Stimulated activated CD8-positive, alpha-beta memory T cell treated with anti-CD3 and anti-CD28 coated beads, Interleukin-15, amount 100 ng/mL, for 1 hour (primary cell): ENCODE measurements at regions not wholly inside any gene's neighbourhood (a gene's known extent, or its start where the extent isn't known, plus 50 kb on each side); places are given as distances from the start of the nearest gene placed in this dataset.

Experiments used
- DNase-seq: peaks from one replicate; pipeline ENCODE4 v3.0.0-alpha.2; 2020; ENCODE audit warnings: low read depth

DNA sequence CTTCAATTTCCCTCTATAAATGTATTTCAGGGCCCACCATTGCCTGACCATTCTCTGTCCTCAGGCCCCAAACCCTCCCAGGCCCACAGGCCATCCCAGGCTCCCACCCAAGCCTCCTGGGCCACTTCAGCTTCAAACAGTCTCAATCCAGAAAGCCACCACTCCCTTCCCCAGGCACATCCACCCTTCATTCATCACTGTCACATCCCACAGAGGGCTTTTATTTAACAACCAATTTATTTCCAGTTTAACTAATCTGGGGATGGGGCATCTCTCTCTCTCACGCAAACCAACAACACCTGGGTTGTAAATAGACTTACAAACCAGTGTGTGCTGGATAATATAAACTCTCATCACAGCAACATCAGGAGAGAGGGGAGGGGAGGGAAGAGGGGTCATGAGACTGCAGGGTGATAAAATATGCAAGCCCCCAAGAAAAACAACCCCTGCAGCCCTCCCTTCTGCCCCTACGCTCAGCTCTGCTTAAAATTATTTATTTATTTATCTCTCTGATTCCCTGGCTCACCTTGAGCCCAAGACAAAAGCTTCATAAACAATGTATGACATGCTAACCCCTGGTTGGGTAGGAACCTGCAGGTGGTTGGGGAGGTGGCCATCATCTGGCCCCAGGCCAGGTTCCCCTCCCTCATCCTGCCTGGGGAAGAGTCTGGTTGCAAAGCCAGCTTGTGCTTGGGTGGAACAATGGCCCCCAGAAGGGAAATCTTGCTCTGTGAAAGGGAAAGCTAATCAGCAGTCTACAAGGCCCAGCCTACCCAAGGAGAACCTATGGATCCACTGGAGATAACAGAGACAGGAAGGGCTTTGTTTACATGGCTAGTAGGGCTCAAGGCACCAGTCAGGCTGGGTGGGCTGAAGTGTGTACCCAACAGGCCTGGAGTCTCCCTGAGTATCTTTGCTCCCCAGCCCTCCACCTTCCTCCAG is 359.2 kb downstream of the BUD13 start:
- DNase-seq = no peak

DNA sequence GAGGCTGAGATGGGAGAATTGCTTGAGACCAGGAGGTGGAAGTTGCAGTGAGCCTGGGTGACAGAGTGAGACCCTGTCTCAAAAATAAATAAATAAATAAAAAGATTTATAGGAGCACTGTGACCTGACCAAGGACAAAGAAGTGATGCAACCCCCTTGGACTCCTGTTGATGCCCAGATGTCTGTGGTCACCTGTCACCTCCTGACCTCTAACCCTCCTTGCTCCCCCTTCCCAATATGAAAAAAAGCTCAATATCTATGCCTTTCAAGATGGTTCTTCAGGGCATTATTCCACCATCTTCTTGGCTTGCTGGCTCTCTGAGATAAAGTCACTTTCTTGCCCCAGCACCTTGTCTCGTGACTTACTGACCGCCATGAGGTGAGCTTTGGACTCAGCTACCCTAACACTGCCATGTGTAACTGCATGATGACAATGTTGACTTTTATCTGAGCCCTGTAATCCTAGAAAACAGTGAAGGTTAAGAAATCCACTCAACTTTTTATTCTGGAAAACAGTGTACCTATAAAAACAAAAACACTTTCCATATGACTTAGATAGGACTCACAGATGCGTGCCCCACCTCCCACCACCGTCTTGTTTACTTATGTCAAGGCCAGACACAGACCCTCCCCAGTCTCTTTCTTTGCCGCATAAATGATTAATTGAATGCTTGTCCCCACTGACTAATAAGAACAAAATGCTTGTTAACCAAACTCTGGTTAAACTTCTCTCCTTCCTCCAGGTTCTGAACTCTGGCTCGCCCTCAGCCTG is 360.5 kb downstream of the BUD13 start:
- no peak for DNase-seq

DNA sequence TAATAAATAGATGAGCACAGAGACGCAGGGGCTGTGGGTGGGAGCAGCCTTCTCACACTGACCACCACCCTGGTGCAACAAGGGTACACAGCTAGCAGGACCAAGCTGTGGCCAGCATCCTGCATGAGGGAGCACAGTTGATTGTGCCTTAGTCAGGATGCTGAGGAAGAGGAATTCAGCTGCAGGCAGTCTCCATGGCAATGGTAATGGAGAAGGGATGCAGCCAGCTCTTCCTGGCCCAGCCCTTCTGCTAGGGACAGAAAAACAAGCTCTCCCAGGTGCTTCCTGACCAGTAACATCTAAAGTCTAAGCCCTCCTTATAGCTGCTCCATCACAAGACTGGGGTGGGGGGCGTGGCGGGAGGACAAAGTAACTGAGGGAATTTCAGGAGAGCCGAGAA is 363.5 kb downstream of the BUD13 start:
- no peak for DNase-seq

DNA sequence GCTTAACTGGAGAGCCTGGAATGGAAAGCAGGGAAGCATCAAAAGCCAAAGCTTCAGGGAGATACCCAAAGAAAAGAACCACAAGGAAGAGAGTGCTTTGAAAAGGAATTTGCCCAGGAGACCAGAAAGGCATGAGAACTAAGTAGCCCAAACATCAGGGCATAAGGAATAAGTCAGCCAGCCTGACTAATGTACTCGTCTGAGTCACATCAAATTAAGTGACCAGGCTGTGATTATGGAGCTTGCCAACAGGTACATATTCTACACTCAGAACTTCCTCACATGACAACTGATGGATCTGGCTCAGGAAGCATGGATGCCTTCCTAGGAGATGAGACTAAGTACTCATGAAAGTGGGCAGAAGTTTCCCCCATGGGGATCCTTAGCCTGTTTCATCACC is 366.7 kb downstream of the BUD13 start:
- no peak for DNase-seq

DNA sequence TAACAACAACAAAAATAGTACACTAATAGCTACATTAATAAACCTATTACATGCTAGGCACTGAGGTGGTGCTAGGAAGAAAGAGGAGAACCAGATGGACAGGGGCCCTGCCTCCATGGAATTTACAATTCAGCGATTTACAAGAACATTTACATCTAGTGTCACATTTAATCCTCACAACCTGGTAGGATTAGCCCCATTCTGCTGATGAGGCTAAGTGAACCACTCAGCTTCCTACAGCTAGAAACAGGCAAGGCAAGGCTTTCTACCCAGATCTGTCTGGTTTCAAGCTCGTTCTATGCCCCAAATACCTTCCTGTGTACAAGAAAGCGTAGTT is 368.4 kb downstream of the BUD13 start:
- no peak for DNase-seq

DNA sequence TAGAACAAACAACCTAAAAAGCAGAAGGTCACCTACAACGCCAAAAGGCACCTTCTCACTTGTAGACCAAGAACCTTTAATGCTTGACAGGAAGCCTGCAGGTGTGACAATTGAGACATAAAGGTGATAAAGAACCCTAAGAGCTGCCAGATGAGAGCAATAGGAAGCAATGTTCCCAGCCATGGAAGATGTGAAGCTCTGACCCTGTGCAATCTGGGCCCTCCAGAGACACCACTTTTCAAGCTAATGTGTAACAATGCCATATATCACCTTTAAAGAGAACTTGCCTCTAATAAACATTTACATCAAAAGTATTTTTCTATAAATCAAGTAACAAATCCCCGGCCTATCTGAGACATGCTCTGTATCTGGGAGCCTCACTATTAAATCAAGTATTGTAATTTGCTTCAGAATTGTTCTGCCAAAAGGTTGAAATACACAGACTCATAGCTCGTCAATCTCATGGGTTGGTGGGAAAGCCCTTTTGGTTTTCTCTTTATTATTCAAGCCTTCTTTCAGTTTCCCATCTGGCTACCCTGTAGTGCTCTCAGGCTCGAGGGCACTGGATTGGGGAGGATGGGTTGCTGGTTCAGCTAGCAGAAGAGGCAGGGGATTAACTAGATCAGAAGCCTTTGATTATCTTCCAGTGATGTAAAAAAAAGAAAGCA is 368.9 kb downstream of the BUD13 start:
- no peak for DNase-seq

DNA sequence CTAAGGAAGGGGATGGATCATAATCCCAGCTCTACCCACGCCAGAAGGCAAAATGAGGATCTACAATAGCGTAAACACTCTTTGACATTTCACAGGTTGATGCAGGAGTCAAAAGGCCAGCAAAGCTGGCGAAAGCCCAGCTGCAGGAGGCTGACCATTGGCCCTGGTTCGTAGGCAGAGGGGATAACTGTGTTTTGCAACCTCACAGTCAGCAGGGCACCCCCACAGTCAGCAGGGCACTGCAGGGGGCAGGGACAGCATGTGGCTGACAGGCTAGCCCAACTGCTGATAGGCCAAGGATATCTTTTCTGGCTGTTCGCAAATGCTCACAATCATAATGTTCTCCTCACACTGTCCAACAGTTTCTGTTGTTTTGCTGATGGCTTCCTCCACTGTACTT is 372.7 kb downstream of the BUD13 start:
- no peak for DNase-seq

DNA sequence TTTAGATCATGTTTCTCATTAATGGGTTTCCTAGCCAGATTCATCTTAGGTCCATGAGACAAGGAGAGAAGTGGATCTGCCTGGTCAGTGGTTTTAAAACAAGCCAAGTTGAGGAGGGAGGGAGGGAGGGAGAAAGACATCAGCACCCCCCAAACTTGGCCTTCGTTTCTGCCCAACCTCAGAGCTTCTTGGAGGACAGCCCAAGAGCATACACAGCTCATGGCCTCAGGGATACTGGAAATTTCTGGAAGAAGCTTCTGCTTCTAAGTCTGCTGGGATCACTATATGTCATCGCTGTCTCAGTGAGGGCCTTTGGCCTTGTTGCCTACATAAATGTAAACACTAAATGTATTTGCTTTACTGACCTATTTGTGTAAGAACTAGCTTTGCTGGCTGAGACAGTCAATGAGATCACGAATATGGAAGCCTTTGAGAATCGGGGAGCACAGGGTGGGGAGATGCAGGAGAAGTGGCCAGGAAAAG is 375.1 kb downstream of the BUD13 start:
- DNase-seq = no peak

DNA sequence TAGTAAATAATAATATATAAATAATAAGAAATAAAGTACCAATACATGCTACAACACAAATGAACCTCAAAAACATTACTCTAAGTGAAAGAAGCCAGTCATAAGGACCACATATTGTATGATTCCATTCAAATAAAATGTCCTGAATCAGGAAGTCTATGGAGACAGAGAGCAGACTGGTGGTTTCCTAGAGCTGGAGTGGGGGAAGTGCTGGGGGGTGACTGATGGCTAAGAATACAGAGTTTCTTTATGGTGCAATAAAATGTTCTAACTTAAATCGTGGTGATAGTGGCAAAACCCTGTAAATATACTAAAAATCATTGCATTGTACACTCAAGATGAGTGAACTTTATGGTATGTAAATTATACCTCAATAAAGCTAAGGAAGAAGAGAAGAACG is 376.5 kb downstream of the BUD13 start:
- no peak for DNase-seq

DNA sequence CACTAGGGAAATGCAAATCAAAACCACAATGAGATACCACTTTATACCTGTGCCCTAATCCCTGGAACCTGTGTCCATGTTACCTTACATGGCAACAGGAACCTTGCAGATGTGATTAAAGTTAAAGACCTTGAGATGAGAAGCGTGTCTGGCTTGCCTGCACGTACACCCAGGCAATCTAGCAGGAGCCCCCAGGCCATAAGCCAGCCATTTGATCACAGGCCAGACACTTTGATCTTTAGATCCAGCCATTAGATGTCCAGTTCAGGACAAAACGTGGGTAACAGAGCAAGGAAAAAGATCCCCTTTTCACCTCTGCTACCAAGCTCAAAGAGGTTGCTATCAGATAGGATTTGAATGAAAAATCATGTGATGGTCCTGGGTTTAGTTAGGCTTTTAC is 378.8 kb downstream of the BUD13 start:
- DNase-seq = no peak

DNA sequence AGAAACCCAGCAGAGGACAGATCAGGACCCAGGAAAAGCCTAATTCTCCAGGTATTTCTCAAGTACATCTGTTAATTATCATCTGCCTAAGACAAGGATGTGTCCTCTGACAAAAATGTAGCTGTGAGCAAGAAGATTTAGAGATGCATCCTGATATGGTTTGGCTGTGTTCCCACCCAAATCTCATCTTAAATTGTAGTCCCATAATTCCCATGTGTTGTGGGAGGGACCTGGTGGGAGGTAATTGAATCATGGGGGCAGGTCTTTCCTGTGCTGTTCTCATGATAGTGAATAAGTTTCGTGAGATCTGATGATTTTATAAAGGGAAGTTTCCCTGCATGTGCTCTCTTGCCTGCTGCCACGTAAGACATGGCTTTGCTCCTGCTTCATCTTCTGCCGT is 381.8 kb downstream of the BUD13 start:
- DNase-seq = no peak

DNA sequence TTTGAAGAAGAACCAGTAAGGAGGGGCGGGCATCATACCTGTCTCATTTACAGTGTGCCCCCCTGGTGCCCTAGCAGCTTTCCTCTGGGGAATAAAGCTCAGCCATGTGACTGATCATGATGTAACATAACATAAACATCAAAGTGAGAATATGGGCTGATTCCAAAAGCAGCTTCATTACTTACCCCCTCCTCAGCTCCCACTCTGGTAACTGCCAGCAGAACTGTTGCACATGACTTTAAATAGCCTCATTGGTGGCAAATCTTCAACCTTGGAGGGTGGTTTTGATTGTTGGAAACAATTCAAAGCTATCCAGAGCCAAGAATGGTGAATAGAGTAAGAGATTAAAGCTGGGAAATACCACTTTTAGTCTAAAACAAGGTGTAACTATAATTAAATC is 384.6 kb downstream of the BUD13 start:
- no peak for DNase-seq

DNA sequence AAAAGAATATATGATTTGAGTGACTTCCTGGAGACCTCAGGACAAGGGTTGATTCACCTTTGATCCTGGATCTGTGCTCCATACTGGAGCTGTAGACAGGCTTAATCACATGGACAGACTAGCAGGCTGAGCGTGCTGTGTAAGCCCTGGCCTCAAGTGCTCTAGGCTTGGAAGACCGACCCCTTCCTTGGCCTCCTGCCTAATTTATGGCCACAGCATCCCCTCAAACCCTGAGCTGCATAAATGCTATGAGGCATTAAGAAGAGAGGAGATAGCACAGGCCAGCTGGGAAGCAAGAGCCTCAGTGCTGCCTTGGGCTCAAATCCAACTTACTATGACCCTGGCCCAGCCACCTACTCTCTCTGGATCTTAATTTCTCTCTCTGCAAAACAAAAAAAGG is 385.1 kb downstream of the BUD13 start:
- no peak for DNase-seq

DNA sequence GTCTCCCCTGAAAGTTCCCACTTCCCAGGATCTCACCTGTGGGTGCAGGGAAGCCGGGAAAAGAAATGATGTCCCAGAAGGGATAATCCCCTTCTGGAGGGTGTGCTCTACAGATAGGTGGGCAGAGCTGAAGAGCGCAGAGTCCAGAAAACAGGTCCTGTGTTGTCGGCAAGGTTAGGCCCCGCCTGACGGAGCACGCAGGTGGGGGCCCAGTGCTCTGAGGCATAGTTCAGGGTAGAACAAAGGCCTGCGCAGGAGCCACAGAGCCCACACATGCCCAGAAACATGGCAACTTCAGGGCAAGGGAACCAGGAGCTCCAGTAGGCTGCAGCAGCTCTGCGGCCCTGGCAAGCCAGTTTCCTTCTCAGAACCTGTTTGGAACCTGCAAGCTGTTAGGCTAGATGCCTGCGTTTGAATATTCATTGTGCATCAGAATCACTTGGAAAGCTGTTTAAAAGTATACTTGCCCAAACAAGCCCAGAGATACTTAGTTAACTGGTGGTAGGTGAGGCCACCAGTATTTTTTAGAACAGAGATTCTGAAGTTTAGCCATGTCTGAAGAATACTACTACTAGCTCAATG is 386.6 kb downstream of the BUD13 start:
- no peak for DNase-seq

DNA sequence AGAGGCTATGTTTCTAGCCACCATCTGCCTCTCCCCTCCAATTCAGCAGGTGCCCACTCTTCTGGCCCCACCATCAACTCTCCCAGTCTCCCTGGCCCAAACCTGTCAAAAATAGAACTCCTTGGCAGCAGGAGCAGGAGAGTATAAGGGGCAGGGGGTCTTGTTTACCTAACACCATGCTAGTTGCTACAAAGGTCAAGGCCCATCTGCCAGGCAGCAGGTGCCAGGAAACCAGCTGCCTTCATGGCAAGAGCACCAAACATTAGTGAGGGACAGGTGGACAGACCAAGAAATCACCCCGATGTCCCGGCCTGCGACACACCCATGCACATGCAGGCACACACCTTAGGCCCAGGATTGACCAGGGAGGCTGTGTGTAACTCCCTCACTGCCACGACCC is 387.9 kb downstream of the BUD13 start:
- no peak for DNase-seq

DNA sequence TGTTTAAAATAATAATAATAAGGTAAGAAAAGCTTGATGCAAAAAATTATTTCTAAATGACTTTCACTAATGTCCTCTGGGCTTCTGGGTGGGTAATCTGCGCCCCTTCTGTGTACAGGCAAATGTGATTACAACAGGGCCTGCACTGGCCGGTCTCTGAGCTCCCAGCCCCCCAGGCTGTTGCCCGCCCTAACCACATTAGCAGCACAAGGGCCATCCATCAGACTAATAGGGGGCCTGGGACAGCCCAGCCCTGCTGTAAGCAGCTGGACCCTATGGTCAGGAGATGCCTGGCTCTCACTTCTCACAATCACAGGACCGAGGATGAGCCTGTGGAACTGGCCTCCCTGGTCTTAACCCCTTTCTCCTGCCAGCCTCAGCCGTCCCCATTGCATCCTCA is 388.4 kb downstream of the BUD13 start:
- DNase-seq = no peak

DNA sequence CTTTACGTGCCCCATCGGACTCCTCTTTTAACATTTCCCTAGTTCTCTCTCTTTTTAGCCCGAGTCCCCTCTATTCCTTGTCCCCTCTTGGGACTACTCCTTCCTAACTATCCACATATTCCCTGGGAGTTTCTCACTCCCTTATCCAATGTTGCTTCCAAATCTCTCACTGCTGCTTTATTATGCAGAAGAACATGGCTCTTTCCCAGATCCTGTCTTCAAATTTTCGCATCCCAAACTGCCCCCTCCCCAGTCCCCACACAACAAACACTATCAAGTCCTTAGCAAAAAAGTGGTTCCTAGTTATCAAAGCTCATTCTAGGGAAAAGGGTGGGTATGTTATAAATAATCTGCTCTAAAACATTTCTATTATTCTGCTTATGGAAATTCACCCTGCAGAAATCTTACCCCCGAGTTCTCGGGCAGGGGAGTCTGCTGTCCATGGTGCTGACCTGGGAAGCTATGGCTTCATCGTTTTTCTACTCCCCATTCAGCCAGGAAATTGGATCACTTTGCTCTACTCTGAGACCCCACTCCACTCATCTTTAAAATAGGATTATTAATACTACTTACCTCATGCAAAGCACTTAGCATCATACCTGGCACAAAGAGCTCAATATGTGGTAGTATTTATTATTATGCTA is 393.5 kb downstream of the BUD13 start:
- no peak for DNase-seq

DNA sequence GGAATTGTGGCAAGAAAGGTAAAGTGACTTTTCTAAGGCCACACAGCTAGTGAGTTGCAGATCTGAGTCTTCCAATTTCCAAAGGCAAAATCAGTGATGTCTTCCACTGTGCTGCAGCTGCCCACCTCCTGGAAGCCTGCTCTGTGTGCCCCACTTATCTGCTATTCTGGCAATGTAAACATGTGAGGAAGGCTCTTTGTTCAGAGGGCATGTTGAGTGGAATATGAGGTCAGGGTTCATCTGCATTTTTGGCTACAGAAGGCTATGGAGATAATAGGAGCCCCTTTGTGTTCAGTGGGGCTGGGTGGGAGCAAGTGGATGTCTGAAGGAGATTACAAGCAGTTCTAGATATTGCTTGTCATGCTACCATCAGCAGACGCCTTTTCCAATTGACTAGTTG is 396.2 kb downstream of the BUD13 start:
- no peak for DNase-seq

DNA sequence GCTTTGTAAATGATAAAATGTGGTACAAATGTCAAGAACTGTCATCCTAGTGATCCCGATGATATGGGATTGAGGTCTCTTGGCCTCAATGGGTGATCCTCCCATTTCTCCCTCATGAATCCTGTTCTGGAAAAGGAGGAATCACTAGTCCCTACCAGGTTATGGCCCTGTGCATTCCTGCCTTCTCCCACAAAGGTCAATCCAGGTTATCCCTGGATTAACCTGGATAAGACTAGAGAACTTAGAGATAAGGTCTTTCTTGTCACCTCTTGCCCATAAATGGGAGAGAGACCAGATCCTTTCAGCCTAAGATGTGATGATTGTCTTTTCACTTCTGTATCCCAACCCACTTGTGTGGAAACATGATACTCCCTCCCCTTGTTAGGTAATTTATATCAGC is 396.7 kb downstream of the BUD13 start:
- DNase-seq = no peak

DNA sequence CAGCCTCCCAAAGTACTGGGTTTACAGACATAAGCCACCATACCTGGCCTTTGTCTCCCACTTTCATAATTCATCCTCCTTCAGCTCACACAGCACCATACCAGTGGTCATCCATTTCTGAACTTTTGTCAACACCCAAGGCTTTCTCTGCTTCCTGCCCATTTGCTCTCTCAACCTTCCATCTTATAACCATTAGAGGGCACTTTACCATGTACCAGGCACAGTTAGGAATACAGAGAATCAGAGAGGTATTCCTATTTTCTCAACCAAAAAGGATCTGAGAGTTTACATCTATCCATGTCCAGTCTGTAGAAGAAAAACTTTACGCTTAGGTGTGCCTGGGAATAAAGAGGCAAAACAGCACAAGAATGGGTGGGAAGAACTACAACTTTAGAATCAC is 397.6 kb downstream of the BUD13 start:
- no peak for DNase-seq

DNA sequence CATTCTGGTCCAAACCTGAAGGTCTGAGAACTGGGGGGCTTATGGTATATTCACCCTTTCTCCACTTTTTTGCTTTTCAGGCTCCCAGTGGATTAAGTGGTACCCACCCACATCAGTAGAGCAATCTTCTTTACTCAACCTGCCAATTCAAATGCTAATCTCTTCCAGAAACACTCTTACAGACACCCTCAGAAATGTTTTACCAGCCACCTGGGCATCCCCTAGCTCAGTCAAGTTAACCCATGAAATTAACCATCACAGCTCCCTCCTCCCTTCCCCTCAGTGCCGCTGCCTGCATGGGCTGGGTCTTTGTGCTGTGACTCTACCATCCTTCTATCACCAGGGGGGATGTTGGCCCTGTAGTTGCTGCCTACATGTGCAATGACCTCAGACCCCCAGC is 398.7 kb downstream of the BUD13 start:
- DNase-seq = no peak
